COLO668 (cell line): ENCODE measurements at regions not wholly inside any gene's neighbourhood (a gene's known extent, or its start where the extent isn't known, plus 50 kb on each side); places are given as distances from the start of the nearest gene placed in this dataset.
"Not testable (repeated sequence)": the region's sequence is repeated elsewhere in the genome, so short reads cannot be mapped to it uniquely, and the experiment has no call there.

Experiments
- DNase-seq: peaks from one replicate; lab custom pipeline; 2025; ENCODE audit not compliant: unreplicated experiment; lab: John Stamatoyannopoulos, UW

DNA sequence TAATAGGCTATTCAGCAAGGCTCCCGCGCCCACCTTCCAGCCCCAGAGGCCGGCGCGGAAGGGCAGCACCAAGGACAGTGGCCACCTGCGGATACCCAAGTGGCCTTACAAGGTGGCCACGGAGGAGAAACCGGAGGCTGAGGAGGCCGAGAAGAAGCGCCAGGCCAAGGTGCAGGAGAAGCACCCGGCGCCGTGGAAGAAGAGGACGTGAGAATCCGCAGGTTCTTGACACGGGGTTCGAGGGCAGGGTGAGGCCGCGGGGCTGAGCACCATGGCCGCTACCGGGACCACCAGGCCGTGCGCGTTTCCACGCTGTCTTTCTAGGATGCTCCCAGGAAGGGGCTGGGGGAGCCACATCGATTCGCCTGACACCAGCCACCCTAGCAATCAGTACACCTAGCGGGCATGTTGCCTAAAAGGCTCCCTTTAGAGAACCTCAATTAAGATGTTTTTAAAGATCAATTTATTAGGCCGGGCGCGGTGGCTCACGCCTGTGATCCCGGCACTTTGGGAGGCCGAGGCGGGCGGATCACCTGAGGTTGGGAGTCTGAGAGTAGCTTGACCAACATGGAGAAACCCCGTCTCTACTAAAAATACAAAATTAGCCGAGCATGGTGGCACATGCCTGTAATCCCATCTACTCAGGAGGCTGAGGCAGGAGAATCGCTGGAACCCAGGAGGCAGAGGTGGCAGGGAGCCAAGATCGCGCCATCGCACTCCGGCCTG is 134.3 kb upstream of the OR4C13 start:
- DNase-seq: not testable (repeated sequence)

- DNase-seq: not testable (repeated sequence)
Observed at GRCh38 chr11:49823188-49823587, 129.0 kb upstream of the OR4C13 start.

GRCh38 chr11:49850541-49850940 is 101.7 kb upstream of the OR4C13 start:
- DNase-seq: not testable (repeated sequence)

- no peak for DNase-seq
Observed at GRCh38 chr11:49851511-49851910, 100.7 kb upstream of the OR4C13 start.

DNA sequence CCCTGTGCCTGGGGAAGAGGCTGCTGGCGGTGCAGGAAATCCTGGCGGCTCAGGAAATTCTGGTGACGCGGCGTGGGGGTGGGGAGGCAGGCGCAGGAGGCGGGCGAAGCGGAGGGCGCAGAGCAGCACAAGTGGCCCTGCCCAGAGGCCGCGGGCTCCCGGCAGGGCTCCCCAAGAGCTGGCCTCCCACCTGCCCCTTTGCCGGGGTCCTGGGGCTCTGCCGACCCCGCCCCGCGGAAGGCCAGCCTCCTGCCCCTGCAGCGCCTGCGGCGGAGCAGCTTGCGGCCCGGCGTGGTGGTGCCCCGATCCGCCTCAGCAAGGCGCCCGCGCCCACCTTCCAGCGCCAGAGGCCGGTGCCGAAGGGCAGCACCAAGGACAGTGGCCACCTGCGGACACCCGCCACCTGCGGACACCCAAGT is 100.2 kb upstream of the OR4C13 start:
- no peak for DNase-seq

- DNase-seq: not testable (repeated sequence)
Observed at GRCh38 chr11:49888875-49889274, 63.3 kb upstream of the OR4C13 start.

- DNase-seq: not testable (repeated sequence)
Observed at GRCh38 chr11:49891910-49892671, 60.1 kb upstream of the OR4C13 start.

DNA sequence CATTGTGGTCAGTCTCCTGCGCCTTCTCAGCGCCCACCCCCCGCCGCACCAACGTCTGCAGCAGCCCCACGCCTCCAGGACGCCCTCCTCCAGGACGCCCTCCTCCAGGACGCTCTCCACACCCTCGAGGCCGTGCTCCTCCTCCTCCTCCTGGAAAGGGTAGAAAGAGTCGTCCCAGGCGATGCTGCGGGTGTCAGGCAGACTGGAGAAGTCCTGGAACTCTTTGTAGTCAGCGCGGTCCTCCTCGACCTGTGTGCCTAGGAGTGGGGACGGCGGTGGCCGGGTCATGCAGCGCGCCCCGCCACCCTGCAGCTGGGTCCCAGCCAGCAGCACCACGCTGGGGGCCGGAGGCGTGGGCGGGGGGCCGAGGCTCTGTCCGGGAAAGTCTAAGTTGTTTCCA is 58.7 kb upstream of the OR4C13 start:
- DNase-seq: not testable (repeated sequence)
